ENCODE measurements at regions not wholly inside any gene's neighbourhood (a gene's known extent, or its start where the extent isn't known, plus 50 kb on each side); places are given as distances from the start of the nearest gene placed in this dataset.

DNA sequence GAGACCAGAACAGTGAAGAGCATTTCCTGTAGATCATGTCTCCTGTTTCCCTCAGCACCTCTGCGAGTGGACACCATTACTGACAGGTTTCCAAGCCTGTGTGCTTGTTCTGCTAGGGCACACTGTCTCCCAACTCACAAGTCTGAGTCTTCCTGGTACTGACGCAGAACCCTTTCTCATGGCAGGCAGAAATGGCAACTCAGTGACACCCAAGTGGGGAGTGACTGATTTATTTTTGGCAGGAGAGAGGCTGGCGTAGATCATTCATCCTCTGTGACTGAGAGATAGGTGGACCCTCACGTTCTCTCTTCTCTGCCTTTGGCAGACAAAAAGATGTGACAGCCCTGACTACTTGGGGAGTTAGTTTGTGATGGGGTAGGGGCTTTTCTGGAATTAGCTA is 183.4 kb downstream of the RFC3 start:
- DNase-seq (ENCODE audit: low read depth, low spot score): no peak

DNA sequence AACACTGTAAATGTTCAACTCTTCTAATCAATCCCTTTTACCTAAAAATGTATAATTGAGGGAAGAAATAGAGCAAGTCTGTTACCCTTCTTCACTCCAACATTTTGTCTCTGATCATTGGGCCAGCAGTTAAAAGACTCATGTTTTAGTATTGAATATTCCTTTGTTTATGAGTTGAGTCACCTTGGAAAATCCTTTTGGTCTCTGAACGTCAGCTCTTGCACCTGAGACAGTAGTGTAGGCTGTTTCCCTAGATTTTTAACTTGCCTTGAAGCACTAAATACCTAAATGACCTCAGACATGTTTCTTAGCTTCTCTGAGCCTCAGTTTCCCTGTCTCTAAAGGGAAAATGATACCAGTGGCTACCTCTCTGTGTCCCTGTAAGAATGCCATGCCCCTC is 184.2 kb downstream of the RFC3 start:
- no peak for DNase-seq (ENCODE audit: low read depth, low spot score)

DNA sequence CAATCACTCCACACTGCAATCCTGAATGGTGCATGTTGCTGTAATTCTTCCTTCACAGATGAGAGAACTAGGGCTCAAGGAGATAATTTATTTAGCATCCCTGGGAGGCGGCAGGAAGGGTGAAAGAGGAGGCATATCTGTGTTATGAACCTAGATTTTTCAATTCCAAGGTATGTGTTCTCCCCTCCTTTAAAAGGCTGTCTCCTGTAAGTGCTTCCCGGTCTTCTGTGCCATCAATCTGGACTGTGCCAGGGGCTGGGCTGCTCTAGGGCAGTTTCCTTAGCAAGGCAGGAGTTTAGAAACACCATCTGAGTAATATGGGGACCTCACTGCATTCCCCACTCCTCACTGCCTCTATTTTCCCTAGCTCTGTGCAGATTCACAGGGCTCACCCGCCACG is 185.0 kb downstream of the RFC3 start:
- no peak for DNase-seq (ENCODE audit: low read depth, low spot score)

DNA sequence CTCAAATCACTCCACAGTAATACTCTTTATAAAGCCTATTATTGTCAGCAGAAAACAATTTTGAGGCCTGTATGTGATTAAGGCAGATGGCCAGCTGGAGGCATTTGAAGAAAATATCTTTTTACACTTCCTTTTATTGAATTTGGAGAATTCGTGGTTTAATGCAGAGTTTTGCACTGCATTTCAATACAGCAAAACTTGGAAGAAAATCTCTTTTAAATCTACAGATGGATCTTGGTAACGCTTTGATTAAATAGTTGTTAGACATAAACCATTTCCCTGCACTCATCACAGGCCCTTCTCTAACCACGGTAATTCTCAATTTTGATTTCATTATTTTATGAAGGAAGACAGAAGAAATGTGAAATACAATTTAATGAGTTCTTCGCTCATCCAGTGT is 185.7 kb downstream of the RFC3 start:
- DNase-seq (ENCODE audit: low read depth, low spot score): no peak

DNA sequence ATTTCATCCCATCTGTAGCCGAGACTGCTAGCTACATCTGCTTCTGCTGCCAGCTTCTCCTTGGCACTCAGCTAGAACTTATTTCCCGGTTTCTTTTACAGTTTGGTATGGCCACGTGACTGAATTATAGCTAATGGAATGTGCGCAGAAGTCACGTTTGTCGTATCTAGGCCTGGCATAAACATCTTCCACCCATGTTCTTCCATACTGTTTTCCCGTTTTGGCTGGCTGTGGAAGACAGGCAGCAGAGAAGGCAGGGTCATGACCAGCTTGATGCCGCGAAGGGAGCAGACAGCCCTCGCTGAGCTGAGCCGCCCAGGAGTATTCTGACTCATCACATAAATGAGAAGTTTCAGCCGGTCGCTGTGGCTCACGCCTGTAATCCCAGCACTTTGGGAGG is 186.7 kb downstream of the RFC3 start:
- DNase-seq (ENCODE audit: low read depth, low spot score): no peak

DNA sequence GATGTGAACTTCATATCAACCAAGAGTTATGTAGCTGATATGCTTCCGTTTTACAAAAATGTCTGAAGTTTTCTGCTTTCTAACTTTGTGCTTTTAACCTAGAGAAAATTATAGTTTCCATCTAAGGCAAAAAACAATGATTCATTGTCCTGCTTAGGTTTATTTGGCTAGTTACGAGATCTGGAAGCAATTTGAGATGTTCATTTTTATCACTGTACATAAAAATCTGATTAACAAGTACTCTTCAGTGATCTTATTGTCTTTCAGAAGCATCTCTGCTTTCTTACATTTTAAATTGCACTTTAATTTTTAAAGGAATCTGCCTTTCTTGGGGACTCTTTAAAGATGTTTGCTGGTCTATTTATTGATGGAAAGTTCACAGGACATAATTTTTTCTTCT is 188.1 kb downstream of the RFC3 start:
- DNase-seq (ENCODE audit: low read depth, low spot score): no peak

DNA sequence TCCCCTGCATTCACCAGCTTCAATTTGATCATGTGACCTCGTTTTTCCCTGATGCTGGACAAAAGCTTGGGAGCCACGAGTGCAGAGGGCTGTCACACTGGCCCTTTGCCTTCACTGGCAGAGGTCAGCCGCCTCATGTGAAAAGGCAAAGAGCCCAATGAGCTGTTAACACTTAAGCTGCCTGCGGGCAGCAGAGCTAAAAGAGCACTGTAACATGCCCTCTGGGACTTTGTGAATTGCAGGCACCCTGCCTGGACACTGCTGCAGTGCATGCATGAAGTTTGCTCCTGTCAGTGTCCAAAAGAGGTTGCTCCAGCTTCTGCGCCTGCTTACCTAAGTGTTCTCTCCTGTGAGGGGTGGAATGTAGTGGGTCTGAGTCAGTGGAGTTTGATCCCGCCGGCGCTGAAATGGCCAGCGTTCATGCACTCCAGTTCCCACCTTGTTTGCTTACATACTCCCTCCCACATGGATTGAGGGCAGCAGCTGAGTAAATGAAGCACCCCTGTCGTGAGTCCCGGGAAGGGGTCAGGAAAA is 193.7 kb downstream of the RFC3 start:
- no peak for DNase-seq (ENCODE audit: low read depth, low spot score)

DNA sequence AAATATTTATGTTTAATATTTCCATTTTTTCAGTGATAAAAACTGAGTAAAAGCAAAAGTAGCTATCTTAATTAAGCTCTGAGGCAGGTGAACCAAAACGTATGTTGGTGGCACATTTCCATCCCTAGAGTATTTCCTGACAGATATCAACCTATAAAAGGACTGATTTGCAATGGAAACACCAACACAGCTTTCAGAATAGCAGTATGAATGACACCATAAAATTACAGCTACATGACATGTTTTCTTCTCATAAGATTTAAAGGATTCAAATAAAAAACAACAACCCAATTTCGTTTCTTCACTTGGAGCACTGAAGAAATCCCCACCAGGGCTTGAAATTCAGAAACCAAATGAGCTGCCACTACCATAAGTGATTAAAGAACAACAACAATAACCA is 194.4 kb downstream of the RFC3 start:
- DNase-seq (ENCODE audit: low read depth, low spot score): no peak

DNA sequence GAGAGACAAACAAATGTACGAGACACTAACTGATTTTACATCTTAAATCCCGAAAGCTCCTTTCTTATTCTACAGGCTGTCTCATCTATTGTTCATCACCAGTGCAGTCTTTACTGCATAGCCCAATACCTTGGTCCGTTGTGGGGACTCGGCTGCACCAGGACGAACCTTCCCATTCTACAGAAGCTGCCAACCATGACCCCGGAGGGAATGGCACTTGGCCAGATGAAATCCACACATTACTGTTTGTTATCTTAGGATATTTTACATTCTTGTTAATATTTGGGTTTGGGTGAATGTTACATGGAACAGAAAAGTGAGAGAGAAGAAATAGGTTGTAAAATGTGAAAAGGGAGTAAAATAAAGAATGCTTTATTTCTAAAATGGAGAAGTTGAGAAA is 195.1 kb downstream of the RFC3 start:
- no peak for DNase-seq (ENCODE audit: low read depth, low spot score)

DNA sequence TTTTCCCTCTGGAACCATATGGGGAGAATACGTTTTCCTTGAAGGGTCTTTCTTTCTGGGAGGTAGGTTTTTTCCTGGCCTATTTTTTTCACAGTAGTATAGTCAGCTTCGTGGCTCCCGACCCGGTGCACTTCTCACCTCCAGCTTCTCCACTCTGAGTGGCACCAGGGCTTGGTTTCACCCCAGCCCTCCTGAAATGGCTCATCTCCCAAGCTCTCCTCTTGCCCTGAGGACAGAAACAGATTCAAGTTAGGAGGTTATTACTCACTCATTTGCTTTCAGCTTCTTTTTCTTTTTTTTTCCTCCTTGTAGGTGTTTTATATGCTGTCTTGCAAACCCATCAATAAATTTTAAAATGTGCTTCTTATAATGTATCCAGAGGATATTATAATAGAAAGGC is 199.3 kb downstream of the RFC3 start:
- DNase-seq (ENCODE audit: low read depth, low spot score): no peak

DNA sequence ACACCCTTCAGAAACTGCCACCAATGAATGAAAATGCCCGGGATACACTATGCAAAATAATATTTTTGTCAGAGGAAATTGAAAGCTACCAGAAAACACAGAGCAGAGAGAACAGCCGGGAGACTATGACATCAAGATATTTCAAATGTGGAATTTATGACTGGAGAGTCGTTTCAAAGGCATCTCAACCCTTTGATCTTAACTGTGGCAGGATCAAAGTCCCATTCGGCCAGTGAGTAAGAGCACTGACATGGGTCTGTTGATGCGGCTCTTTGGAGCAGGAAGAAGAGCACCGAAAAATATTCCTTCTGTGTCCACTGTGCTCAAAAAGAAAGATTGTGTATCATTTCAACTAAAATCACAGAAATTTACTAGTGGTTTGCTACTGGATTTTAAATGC is 201.9 kb downstream of the RFC3 start:
- DNase-seq (ENCODE audit: low read depth, low spot score): no peak

DNA sequence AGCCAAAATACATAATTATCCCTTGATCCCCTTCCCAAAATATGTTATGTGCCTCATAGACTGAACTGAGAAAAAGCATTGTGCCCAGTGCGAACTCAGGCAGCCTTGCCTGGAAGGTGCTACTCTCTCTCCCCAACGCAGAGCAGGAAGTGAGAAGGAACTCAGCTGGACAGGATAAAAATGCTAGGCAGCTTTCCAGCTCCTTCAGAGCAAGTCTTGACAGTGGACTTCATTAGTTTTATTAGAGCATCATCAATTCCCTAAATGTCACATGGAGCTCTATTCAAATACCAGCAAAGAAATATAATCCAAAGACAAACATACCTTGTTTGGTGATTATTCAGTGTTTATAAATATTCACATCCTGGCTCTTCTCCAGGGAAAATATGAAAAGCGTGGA is 202.4 kb downstream of the RFC3 start:
- DNase-seq (ENCODE audit: low read depth, low spot score): no peak

DNA sequence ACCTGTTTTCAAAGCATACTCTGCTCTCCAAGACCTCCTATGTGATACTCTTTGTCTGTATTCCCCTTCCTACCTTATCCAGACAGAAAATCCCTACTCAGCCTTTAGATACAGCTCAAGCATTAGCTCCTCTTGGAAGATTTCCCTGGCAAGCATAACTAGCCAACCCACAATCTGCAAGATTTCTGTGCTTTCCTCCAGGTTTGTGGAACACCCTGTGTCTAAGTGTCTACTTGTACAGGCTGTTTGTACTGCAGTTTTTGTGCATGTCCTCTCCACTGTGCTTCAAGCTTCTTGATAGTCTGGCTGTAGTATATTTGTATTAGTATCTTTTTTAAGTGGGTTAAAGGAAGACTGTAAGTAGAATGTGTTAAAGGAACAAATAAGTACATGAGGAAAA is 203.7 kb downstream of the RFC3 start:
- DNase-seq (ENCODE audit: low read depth, low spot score): no peak

DNA sequence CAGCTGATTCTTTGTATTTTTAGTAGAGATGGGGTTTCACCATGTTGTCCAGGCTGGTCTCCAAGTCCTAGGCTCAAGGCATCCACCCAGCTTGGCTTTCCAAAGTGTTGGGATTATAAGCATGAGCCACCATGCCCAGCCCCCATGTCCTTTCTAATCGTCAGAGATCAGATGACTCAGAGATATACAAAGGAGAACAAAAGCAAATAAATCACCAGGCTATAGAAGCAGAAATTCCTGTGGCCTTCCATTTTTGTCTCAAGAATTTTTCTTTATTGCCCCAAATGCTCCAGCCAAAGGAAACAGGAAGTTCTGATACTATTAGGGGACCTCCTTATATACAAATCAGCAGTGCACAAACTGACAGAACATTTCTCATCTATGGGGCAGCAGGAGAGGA is 207.8 kb downstream of the RFC3 start:
- no peak for DNase-seq (ENCODE audit: low read depth, low spot score)

DNA sequence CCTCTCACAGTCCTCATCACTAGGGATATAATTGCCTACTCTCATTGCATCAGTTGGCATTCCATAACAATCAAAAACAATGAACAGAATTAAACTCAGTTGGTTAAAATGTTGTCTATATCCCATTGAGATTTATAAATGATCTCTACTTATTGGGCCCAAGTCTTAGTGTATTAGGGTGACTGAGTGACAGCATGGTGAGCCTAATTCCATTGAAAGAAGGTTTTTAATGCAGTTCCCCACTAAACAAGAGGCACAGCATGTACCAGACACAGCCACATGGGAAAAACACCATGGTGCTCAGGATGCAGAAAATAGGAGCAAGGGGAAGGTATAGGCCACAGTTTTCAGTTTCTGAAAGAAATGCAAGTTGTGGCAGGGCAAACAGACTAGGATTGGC is 208.4 kb downstream of the RFC3 start:
- no peak for DNase-seq (ENCODE audit: low read depth, low spot score)

DNA sequence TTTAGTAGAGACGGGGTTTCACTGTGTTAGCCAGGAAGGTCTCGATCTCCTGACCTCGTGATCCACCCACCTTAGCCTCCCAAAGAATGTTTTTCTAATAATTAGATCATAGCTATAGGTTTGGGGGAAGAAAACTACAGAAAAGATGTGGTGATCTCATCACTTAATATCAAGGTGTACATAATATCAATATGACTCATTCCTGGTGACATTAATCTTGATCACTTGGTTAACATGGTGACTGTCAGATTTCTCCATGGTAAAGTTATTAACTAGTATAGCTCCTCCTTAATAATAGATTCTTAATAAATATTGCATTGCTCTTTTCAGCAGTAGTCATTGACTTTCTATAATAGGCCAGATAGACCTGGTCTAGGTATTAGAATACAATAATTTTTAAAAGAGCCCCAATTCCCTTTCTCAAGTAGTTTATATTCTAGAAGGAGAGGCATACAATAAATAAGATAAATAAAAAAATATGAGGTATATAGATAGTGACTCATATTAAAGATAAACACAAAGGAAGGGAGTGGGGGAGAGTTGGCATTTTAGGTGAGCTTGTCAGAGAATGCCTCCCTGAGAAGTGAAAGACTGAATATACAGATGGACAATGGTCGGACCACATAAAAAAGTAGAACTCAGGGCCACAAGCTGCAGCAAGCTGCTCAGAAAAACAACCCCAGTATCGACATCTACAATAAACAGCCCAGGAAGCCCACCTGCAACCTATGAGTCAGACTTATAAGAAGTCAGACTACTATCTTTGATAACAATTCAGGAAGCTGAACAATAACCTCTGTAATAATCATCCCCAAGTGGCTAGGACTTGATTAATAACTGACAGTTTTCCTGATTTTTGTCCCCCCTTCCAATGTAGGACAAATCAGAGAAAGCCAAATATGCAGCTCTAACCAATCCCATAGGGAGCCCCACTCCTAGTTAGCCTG is 210.8 kb downstream of the RFC3 start:
- no peak for DNase-seq (ENCODE audit: low read depth, low spot score)

DNA sequence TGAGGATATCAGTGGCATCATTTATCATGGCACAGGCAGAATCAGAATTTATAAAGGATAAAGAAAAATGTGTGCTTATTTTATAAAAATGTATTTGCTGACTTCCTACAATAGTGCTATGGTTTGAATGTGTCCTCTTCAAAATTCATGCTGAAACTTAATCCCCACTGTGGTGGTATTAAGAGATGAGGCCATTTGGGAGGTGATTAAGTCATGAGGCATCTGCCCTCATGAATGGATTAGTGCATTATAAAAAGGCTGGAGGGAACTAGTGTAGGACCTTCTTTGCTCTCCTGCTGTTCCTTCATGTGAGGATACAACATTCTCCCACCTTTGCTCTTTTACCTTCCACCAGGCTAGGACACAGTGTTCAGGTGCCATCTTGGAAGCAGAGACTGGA is 212.8 kb downstream of the RFC3 start:
- no peak for DNase-seq (ENCODE audit: low read depth, low spot score)

DNA sequence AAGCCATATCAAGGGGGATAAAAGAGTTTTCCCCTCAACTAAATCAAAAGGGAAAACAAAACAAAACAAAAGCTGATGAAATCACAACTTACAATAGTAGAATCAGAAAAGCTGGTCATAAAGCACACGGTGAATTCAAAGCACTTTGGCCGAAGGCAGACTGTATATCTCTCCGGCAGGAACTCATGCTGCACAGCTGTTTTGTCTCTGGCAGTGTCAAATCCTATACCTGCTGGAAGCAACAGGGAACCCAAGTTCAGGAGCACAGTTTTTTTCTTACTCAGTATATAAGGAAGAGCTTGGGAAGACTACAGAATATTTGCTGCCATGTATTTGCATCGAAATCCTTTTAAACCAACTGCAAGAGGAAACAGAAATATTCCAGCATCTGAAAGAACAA is 213.7 kb downstream of the RFC3 start:
- no peak for DNase-seq (ENCODE audit: low read depth, low spot score)

DNA sequence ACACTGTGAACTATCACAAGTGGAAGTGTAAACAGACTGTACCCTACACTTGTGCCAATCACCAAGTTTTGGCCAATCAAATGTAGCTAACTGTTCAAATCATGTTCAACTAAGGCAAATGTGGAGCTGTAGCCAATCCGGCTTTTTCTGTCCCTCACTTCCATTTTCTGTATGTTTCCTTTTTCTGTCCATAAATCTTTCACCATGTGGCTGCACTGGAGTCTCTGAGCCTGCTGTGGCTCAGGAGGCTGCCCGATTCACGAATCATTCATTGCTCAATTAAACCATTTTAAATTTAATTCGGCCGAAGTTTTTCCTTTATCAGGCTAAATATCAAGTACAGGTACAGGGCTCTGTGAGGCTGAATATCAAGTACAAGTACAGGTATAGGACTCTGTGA is 216.5 kb downstream of the RFC3 start:
- no peak for DNase-seq (ENCODE audit: low read depth, low spot score)

DNA sequence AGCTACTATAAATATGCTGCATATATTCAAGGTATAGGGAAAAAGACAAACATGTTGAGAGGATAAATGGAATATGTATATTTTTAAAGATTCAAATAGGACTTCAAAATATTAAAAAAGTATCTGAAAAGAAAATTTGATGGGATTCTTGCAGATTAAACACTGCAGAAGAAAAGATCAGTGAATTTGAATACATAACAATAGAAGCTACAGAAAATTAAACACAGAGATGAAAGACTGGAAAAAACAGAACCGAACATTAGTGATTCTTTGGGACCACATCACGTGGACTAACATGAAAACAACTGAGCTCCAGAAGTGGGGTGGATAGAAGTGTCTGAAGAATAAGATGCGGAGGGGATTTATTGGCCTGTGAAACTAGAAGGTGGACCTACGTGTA is 217.2 kb downstream of the RFC3 start:
- no peak for DNase-seq (ENCODE audit: low read depth, low spot score)

DNA sequence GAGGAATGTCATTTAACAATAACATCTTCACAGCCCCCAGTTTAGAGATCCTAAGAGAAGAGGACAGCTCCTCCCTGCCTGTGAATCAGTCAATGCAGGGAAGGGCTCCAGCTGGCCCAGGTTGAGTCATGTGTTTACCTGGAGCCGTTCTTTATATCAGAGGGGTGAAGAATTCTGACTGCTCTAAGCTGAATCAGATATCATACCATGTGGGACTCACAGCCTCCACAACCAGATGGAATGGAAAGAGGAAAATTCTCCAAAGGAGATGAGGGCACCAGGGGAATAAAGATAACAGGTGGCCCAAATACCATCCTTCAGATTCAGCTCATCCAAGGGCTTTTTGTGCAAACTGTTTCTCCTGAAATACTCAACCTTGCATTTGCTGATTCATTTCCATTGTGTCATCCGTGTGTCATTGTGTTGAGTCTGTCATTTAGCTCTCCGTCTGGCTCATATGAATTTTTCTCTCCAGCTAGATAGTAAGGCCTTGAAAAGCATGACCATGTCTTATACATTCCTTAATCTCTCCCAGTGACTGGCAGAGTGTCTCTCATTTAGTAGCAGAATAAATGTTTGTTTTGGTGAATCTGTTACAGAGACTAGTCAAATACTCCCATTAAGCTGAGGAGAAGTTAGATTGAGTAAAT is 217.9 kb downstream of the RFC3 start:
- DNase-seq (ENCODE audit: low read depth, low spot score): no peak

DNA sequence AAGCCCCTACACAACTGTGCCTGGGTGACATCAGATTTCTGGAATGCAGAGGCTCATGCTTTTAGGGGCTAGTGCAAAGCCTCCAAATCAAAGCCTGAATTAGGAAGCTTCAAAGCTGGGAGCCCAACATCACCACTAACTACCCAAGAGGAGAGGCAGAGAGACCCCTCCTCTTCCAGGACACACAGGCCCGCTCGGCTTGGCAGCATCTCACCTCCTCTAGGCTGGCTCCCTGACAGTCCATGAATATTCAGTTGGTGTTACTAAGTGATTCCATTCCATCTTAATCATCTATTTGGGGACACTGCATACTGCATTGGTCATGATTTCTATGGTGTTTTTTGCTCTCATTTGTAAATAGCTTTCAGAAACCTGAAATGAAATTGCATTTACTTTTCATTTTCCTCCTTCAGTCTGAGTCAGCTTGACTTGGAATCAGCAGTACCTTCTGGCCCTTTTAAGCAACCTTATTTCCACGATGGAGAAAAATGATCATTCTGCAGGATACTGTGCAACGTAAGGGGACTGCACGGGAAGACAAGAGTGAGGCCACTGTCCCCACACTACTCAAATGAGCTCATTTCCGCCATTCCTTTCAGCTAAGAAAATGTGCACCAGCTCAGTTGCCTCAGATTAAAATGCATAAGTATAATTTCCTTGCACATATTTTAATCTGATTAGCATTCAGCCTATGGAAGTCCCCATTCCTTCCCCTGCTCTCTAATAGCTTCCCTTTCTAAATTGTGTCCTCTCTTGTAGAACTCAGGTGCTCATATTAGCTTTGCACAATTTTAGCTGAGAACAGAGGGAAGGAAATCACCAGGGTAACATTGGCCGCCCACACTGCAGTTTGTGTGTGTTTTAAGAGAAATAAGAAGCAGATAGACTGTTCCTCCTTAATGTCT is 219.9 kb downstream of the RFC3 start:
- DNase-seq (ENCODE audit: low read depth, low spot score): no peak
